ENCODE measurements at regions not wholly inside any gene's neighbourhood (a gene's known extent, or its start where the extent isn't known, plus 50 kb on each side); places are given as distances from the start of the nearest gene placed in this dataset.

DNA sequence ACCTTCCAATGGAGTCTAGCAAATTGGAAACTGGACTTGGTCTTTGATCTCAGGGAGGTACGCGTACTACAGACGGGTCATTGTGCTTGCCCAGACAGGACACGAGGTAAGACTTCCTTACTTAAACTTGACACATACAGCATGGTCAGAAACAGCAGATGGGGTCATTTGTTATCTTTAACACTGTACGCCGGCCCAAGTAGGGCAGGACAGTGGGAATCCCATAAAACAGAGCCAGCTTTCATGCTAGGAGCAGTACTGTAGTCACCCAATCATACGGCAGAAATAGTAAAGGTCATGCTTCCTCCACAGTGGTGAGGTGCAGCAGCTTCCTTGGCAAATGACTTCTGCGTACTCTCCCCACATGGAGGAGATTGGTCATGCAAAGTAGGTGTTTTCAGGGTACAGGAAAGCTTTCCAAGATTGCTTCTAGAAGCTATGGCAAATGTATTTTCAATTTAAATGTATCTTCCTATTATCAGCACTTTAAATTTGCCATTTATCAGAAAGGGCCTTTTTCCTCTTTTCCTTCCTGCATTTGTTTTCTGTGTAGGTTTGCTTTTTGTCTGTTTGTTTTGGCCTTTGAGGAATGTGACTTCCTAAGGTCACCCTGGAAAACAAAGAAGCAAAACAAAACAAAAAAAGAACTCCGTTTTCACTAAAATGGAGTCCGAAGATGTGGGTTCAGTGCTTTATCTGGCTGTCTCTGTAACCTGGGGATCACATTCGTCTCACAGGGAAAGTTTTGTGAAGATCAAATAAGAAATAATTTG lies 74.0 kb upstream of the DSG1 start:
- H3K36me3 Mint-ChIP-seq (ENCODE audit: low read depth) = no peaks in the 10 kb centered on the region
- no peaks in the 10 kb centered on the region for H3K9me3 Mint-ChIP-seq
- peaks cover 52% of the 10 kb centered on the region for H3K4me1 Mint-ChIP-seq
- H3K27ac Mint-ChIP-seq = peak overlapping the region; percentile 97 to 99 (median 99)
- H3K4me3 Mint-ChIP-seq = peak overlapping the region in 1 of 3 experiments; percentile 9
- TF ChIP-seq, protein P1, sequence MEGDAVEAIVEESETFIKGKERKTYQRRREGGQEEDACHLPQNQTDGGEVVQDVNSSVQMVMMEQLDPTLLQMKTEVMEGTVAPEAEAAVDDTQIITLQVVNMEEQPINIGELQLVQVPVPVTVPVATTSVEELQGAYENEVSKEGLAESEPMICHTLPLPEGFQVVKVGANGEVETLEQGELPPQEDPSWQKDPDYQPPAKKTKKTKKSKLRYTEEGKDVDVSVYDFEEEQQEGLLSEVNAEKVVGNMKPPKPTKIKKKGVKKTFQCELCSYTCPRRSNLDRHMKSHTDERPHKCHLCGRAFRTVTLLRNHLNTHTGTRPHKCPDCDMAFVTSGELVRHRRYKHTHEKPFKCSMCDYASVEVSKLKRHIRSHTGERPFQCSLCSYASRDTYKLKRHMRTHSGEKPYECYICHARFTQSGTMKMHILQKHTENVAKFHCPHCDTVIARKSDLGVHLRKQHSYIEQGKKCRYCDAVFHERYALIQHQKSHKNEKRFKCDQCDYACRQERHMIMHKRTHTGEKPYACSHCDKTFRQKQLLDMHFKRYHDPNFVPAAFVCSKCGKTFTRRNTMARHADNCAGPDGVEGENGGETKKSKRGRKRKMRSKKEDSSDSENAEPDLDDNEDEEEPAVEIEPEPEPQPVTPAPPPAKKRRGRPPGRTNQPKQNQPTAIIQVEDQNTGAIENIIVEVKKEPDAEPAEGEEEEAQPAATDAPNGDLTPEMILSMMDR (IDR thresholded peaks at IDR 0.05; ENCODE audit: unreplicated experiment in 3 of 3) = no peak
- H3K27me3 Mint-ChIP-seq (ENCODE audit: low read depth) = no peaks in the 10 kb centered on the region

DNA sequence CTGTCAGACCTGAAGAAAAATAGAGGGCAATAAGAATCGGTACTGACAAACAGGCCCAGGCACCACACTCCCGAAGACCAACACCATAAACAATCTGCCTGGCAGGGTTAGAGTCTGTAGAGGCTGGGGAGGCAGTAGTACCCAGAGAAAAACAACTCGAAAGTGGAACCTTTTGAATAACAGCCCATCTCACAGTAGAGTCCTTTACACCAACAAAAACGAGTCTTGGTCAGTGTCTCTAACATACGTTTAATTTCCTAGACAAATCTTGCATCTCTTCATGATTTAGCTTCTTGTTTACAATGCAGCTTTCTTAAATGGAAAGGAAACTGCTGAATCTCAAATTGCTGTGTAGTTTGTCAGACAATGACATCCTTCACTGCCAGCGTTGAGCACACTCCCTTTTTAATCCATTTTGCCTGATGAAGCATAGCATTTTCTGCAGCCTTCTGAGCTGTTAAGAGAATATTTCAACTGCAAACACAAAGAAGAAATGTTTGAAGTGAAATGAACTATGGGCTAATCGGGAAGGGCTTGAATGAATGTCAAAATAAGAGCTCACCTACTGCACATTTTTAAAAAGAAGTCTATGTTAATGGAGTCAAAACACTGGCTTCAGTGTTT lies 73.1 kb upstream of the DSG1 start:
- Mint-ChIP-seq H3K27me3 (ENCODE audit: low read depth) (no peaks in the 10 kb centered on the region), H3K36me3 (ENCODE audit: low read depth) (no peaks in the 10 kb centered on the region), H3K4me3 (peak overlapping the region; percentile 48 to 60 (median 54)), H3K9me3 (no peaks in the 10 kb centered on the region), H3K27ac (peak overlapping the region; percentile 97 to 99 (median 99)), H3K4me1 (peaks cover 56% of the 10 kb centered on the region)
- TF ChIP-seq, protein P1 (IDR thresholded peaks at IDR 0.05; ENCODE audit: unreplicated experiment in 3 of 3) = no peak

DNA sequence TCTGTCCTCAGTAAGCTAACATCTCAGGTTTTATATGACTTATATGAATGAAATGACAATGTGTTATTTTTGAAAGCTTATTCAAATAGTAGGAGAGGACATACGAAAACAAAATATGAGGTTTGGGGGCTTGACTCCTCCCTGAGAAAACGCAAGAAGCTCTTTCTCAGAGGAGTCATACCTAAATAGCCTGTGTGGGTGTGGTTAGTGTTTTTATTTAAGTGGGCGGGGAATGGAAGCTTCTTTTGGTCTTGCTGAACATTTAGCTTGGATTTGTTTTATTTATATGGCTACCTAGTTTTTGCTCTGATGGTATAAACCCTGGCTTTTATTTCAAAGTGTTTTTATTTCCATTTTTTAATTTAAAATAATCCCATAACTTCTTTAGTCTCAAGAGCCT lies 72.1 kb upstream of the DSG1 start:
- no peaks in the 10 kb centered on the region for H3K36me3 Mint-ChIP-seq (ENCODE audit: low read depth)
- H3K4me1 Mint-ChIP-seq = peaks cover 56% of the 10 kb centered on the region
- no peaks in the 10 kb centered on the region for H3K27me3 Mint-ChIP-seq (ENCODE audit: low read depth)
- peak overlapping the region in 1 of 3 experiments; percentile 60 for H3K4me3 Mint-ChIP-seq
- TF ChIP-seq, protein P1 (IDR thresholded peaks at IDR 0.05; ENCODE audit: unreplicated experiment in 3 of 3) = no peak
- no peaks in the 10 kb centered on the region for H3K9me3 Mint-ChIP-seq
- peak overlapping the region; percentile 86 to 97 (median 93) for H3K27ac Mint-ChIP-seq

DNA sequence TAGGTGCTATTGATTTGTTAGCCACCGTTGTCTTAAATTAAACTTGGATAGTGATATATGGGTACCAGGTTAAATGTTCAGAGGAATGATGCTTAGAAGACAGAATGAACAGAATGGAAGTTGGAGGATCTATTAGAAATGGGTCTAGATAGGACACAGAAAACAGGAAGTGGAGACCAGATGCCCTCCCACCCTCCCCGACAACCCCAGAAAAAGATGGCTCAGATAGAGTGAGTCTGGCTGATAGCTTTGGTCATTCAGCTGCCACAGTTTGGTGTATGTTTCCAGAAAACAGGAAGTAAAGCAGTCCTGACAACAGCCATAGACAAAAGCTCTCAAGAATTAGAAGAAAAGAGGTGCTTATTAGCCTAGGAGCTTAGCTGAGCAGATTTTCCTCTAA lies 71.5 kb upstream of the DSG1 start:
- peak overlapping the region; percentile 87 to 97 (median 89) for H3K27ac Mint-ChIP-seq
- TF ChIP-seq, protein P1 (IDR thresholded peaks at IDR 0.05; ENCODE audit: unreplicated experiment in 3 of 3) = no peak
- H3K36me3 Mint-ChIP-seq (ENCODE audit: low read depth) = no peaks in the 10 kb centered on the region
- no peaks in the 10 kb centered on the region for H3K27me3 Mint-ChIP-seq (ENCODE audit: low read depth)
- H3K4me1 Mint-ChIP-seq = peaks cover 54% of the 10 kb centered on the region
- H3K4me3 Mint-ChIP-seq = no peak overlapping the region
- H3K9me3 Mint-ChIP-seq = no peaks in the 10 kb centered on the region

DNA sequence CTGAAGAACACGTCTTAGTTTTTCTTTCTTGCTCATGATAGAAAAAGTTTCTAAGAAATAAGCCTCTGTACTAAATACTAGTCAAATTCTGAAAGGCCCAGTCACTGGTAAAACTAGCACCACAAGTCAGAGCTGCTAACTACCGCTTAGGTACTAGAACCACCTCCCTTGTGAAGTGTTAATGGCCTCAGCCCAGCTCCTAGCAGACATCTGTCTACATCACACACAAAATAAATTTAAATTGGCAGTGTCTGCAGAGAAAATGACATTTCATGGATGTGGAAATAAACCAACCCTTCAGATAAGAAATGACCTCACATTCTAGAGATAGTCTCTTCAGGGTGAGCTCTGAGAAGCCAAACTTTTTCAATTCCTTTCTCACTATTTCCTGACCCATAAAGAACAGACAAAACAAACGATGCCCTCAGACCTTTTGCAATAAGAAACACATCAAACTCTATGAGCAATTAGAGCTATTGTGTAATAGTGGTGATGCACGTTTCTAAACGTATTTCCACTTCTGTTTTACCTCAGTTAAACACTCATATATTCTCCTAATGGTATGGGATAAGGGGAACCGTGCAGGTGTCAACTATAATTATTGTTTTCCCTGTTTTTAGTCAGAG lies 70.3 kb upstream of the DSG1 start:
- Mint-ChIP-seq H3K27ac (peak overlapping the region; percentile 15 to 53 (median 40)), H3K9me3 (no peaks in the 10 kb centered on the region), H3K27me3 (ENCODE audit: low read depth) (no peaks in the 10 kb centered on the region), H3K36me3 (ENCODE audit: low read depth) (no peaks in the 10 kb centered on the region), H3K4me3 (no peak overlapping the region), H3K4me1 (peaks cover 42% of the 10 kb centered on the region)
- TF ChIP-seq, protein P1 (IDR thresholded peaks at IDR 0.05; ENCODE audit: unreplicated experiment in 3 of 3) = no peak
